K562 (cell line): ENCODE measurements at regions not wholly inside any gene's neighbourhood (a gene's known extent, or its start where the extent isn't known, plus 50 kb on each side); places are given as distances from the start of the nearest gene placed in this dataset.

Experiments used
- CCNT2 ChIP-seq: IDR thresholded peaks from 2 replicates; pipeline ENCODE4 v1.6.1; 2011; ENCODE audit warnings: borderline replicate concordance, low read depth, mild to moderate bottlenecking, moderate library complexity, mixed read lengths, low read length; ENCODE audit not compliant: insufficient read length; ENCODE audit errors: extremely low read depth
- CREB3L1 ChIP-seq: fragments of 450-650 bp; IDR thresholded peaks from 2 replicates; pipeline ENCODE4 v1.6.1; 2014; ENCODE audit warnings: low read depth, mild to moderate bottlenecking, moderate library complexity, borderline replicate concordance
- KAT8 ChIP-seq: fragments of 450-650 bp; IDR thresholded peaks from 2 replicates; pipeline ENCODE4 v1.6.1; 2016; ENCODE audit warnings: low read depth, mild to moderate bottlenecking
- MEF2D ChIP-seq: conservative IDR thresholded peaks from 2 replicates; pipeline ENCODE4 v1.6.1; 2016; ENCODE audit warnings: low read depth, missing genetic modification characterization, missing compliant biosample characterization
- MYNN ChIP-seq, 2 experiments: sonication (generic); formaldehyde crosslinking in 1 of 2; IDR thresholded peaks; 2 replicates each; pipeline versions ENCODE4 v1.5.0 to v1.6.1; 2016 to 2020; ENCODE audit warnings: antibody characterized with exemption in 1 of 2, missing genetic modification reagents in 1 of 2
- NFIC ChIP-seq: fragments of 450-650 bp; IDR thresholded peaks from 2 replicates; pipeline ENCODE4 v1.6.1; 2017; ENCODE audit warnings: mild to moderate bottlenecking, inconsistent platforms
- REST ChIP-seq, 2 experiments: fragments of 450-650 bp; formaldehyde crosslinking in 1 of 2; IDR thresholded peaks; 2 replicates each; pipeline versions ENCODE4 v1.4.0 to v1.6.1; 2014 to 2020; ENCODE audit warnings: mild to moderate bottlenecking in 2 of 2, borderline replicate concordance in 1 of 2, low read depth in 1 of 2
- RFX7 ChIP-seq: fragments of 250-450 bp; sonication (Bioruptor Pico); IDR thresholded peaks from 2 replicates; pipeline ENCODE4 v1.5.1; 2021; ENCODE audit warnings: mild to moderate bottlenecking

- TF ChIP-seq REST (IDR thresholded peaks at IDR 0.05; ENCODE audit: borderline replicate concordance) (no peak), REST (CRISPR knock-in tag; IDR thresholded peaks at IDR 0.05; ENCODE audit: low read depth) (no peak), MEF2D (tag) (no peak), NFIC (no peak), CREB3L1 (no peak), RFX7 (CRISPR knock-in tag) (no peak), MYNN (IDR thresholded peaks at IDR 0.05) (no peak), MYNN (CRISPR knock-in tag; IDR thresholded peaks at IDR 0.05) (no peak), KAT8 (no peak), CCNT2 (no peak)
Measured at GRCh38 chr18:27787547-27787946, 389.4 kb downstream of the CDH2 start (continued).
